Activated CD4-positive, alpha-beta T cell treated with anti-CD3 and anti-CD28 coated beads, Interleukin-2, Interleukin-6, amounts not matched to agents 100 ng/mL and 50 ng/mL, durations not matched to agents 16 hours and 8 hours (primary cell): ENCODE measurements at regions not wholly inside any gene's neighbourhood (a gene's known extent, or its start where the extent isn't known, plus 50 kb on each side); places are given as distances from the start of the nearest gene placed in this dataset.
"Not testable (repeated sequence)": the region's sequence is repeated elsewhere in the genome, so short reads cannot be mapped to it uniquely, and the experiment has no call there.

Experiments used
- DNase-seq: peaks from one replicate; pipeline ENCODE4 v3.0.0-alpha.2; 2020

DNA sequence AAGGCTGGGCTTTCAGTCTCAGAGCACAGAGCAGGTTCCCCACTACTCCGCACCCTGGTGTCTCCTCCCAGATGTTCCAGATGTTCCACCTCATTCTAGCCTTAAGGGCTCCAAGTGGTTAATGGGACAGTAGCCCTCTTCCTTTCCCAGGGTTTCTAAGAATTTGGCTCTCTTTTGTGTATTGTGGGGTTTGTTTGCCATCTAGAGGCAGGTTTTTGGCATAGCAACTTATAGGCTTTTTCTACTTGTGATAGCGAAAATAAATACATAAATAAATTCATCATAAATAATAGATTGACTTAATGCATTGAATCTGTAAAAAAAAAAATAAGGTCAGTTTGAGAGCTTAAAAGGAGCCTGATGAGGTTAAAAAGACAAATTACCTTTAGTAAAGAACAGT lies 86.1 kb upstream of the XKR3 start:
- not testable (repeated sequence) for DNase-seq

DNA sequence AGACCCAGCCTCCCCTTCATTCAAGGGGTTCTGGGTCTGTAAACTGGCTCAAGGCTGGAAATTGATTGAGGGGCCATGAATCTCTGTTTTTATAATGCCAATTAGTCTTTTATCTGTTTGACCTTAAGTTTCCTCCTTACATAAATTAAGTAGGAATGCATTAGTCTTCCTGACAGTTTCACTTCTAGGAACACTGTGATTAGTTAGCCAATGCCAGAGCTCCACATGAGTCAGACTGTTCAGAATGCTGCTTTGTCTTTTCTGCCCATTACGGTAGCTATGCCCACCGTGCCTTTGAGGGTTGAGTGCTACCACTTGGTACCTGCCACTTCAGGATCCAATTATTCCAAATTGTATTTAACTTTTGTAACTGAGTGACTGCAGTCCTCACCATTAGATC lies 76.8 kb upstream of the XKR3 start:
- not testable (repeated sequence) for DNase-seq

DNA sequence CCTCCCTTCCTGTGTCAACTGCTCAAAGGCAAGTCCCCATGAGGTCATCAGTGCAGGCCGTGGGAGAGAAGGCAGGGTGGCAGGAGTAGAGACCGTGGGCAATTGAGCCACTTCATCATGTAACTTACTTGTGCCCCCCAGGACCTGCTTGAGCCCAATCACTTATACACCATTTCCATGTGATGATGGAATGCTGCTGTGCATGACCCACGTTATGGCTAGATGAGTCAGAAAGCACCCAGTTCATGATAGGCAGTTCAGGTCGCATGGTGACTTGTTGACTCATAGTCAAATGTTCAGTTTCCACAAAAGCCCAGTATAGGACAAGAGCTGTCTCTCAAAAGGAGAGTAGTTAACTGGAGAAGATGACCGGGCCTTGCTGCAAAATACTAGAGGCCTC lies 76.4 kb upstream of the XKR3 start:
- DNase-seq, result peak; percentile 24

DNA sequence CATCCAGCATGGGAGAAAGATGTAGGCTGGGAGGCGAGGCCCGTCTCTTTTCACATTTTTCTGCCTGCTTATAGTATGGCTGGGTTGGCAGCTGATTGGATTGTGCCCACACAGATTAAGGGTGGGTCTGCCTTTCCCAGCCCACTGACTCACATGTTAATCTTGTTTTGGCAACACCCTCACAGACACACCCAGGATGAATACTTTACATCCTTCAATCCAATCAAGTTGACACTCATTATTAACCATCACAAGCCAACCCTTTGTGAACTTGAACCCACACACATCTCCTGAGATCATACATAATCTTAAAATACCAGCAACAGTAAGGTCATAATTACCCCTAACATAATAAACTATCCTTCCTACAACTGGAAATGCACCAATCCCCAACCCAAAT lies 74.1 kb upstream of the XKR3 start:
- not testable (repeated sequence) for DNase-seq

DNA sequence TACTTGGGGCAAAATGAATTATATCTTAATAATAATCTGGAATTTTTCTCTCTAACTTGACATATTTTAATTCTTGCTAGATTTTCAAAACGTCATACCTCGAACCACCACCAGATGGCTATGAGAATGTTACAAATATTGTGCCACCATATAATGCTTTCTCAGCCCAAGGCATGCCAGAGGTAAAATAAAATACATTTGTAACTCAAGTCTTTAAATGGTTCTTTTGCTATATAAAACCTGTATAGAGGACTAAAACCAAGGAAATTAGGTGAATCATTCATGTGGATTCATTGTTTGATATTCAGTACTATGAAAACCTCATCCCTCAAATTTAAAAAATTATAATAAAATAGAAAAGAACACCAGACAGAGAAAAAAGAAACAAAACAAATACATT lies 72.2 kb upstream of the XKR3 start:
- not testable (repeated sequence) for DNase-seq

DNA sequence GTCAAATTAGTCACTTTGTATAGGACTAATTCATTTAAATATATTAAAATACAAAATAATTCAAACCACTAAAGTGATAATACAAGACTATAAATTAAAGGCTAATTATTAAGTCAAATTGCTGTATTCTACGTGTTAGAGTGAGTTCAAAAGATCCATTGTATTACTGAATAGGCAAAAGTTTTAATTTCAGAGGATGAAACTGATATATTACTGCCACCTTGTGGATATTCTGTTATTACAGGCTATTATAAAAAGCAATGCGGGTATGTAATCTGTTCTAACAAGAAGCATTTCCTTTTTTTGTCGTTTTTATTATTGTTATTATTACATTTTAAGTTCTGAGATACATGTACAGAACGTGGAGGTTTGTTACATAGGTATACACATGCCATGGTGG lies 66.7 kb upstream of the XKR3 start:
- not testable (repeated sequence) for DNase-seq

DNA sequence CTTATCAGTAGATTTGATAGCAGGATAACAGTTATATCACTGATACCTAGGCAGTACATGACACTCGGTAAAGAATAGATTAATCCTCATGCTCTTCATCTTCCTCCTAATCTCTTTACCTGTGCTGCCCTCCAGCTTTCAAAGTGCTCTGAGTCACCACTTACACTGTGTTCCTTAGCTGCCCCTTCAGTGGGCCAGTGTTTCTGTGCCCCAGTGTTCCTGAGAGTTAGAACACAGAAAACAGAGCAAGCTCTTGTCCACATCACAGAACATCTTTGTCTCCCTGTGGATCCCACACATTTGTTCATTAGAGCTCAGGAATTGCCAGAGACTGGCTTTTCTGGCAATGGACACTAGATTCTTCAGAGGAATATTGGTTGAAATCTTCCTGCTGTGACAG lies 51.1 kb upstream of the XKR3 start:
- not testable (repeated sequence) for DNase-seq
